ENCODE measurements at regions not wholly inside any gene's neighbourhood (a gene's known extent, or its start where the extent isn't known, plus 50 kb on each side); places are given as distances from the start of the nearest gene placed in this dataset.

DNA sequence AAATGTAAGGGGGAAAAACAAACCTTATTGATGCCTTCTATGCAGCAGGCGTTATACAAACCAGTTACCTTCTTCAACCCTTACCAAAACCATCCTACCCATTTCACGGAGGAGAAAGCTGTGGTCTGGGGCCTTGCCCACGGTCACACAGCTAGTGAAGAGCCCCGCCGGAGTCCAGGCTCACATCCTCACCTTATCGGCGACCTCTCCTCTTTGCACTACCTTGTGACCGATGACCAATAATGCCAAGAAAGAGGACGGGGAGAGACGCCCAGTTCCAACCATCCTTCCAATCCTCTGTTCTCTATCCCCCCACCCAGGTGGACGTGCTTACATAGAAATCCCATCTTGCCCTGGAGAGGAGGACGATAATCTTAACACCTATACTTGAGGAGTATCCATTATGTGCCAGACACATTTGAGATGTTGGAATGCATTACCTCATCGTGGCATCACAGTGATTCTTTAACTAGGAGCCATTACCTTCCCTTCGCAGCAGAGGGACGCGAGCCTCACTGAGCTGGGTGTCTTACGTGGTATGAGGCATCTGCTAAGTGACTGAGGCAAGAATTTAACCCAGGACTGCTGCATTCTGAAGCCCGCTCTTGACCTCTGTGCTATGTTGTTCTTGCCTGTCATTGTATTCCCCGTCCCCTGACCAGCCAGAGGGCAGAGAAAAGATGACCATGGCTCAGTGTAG lies 253.7 kb upstream of the B3GAT1 start:
- Histone ChIP-seq H3F3A (ENCODE audit: insufficient read depth, low read length) (no peaks in the 10 kb centered on the region), H3K9ac (ENCODE audit: low read length) (no peak overlapping the region), H3K27me3 (ENCODE audit: insufficient read depth, low read length) (no peaks in the 10 kb centered on the region), H3K27ac (ENCODE audit: low read depth, low read length, poor library complexity, severe bottlenecking) (no peak overlapping the region), H3K4me1 (ENCODE audit: insufficient read depth, low read length, severe bottlenecking) (no peaks in the 10 kb centered on the region), H2AFZ (ENCODE audit: low read length) (no peak overlapping the region), H3K9me3 (ENCODE audit: low read length) (no peaks in the 10 kb centered on the region), H3K9me2 (ENCODE audit: low read depth, low read length) (no peaks in the 10 kb centered on the region), H4K20me1 (ENCODE audit: insufficient read depth, low read length) (no peaks in the 10 kb centered on the region), H3K4me2 (ENCODE audit: low read length) (no peak overlapping the region), H3K79me2 (ENCODE audit: insufficient read depth, low read length) (no peaks in the 10 kb centered on the region), H3K36me3 (ENCODE audit: insufficient read depth, low read length) (no peaks in the 10 kb centered on the region), H3K4me3 (ENCODE audit: low read depth, low read length, poor library complexity, severe bottlenecking) (no peak overlapping the region)
- TF ChIP-seq, protein P1, sequence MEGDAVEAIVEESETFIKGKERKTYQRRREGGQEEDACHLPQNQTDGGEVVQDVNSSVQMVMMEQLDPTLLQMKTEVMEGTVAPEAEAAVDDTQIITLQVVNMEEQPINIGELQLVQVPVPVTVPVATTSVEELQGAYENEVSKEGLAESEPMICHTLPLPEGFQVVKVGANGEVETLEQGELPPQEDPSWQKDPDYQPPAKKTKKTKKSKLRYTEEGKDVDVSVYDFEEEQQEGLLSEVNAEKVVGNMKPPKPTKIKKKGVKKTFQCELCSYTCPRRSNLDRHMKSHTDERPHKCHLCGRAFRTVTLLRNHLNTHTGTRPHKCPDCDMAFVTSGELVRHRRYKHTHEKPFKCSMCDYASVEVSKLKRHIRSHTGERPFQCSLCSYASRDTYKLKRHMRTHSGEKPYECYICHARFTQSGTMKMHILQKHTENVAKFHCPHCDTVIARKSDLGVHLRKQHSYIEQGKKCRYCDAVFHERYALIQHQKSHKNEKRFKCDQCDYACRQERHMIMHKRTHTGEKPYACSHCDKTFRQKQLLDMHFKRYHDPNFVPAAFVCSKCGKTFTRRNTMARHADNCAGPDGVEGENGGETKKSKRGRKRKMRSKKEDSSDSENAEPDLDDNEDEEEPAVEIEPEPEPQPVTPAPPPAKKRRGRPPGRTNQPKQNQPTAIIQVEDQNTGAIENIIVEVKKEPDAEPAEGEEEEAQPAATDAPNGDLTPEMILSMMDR (IDR thresholded peaks at IDR 0.05; ENCODE audit: low read length) = no peak
- no peak for TF ChIP-seq EZH2 (IDR thresholded peaks at IDR 0.05; ENCODE audit: borderline replicate concordance, low read length)

DNA sequence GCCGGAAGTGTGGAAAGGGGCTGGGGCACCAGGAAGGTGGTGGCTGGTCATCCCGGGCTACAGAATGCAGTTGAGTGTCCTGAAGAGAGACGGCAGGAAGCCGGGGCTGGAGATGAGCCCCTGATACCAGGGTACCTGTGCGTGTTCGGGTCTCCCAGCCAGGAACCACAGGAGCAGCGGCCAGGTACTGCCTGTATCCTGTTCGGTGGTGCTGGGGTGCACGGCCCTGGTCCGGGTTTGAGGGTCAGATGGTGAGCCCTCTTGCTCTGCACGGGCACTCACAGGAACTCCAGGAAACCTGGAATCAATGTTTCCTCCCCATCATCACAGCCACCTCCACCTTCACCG lies 253.1 kb upstream of the B3GAT1 start:
- Histone ChIP-seq H2AFZ (ENCODE audit: low read length) (no peak overlapping the region), H3K9me2 (ENCODE audit: low read depth, low read length) (no peaks in the 10 kb centered on the region), H4K20me1 (ENCODE audit: insufficient read depth, low read length) (no peaks in the 10 kb centered on the region), H3K36me3 (ENCODE audit: insufficient read depth, low read length) (no peaks in the 10 kb centered on the region), H3K4me2 (ENCODE audit: low read length) (no peak overlapping the region), H3K27me3 (ENCODE audit: insufficient read depth, low read length) (no peaks in the 10 kb centered on the region), H3F3A (ENCODE audit: insufficient read depth, low read length) (no peaks in the 10 kb centered on the region), H3K79me2 (ENCODE audit: insufficient read depth, low read length) (no peaks in the 10 kb centered on the region), H3K9ac (ENCODE audit: low read length) (no peak overlapping the region), H3K4me3 (ENCODE audit: low read depth, low read length, poor library complexity, severe bottlenecking) (no peak overlapping the region), H3K9me3 (ENCODE audit: low read length) (no peaks in the 10 kb centered on the region), H3K27ac (ENCODE audit: low read depth, low read length, poor library complexity, severe bottlenecking) (no peak overlapping the region), H3K4me1 (ENCODE audit: insufficient read depth, low read length, severe bottlenecking) (no peaks in the 10 kb centered on the region)
- TF ChIP-seq, protein P1 (IDR thresholded peaks at IDR 0.05; ENCODE audit: low read length) = no peak
- no peak for TF ChIP-seq EZH2 (IDR thresholded peaks at IDR 0.05; ENCODE audit: borderline replicate concordance, low read length)

DNA sequence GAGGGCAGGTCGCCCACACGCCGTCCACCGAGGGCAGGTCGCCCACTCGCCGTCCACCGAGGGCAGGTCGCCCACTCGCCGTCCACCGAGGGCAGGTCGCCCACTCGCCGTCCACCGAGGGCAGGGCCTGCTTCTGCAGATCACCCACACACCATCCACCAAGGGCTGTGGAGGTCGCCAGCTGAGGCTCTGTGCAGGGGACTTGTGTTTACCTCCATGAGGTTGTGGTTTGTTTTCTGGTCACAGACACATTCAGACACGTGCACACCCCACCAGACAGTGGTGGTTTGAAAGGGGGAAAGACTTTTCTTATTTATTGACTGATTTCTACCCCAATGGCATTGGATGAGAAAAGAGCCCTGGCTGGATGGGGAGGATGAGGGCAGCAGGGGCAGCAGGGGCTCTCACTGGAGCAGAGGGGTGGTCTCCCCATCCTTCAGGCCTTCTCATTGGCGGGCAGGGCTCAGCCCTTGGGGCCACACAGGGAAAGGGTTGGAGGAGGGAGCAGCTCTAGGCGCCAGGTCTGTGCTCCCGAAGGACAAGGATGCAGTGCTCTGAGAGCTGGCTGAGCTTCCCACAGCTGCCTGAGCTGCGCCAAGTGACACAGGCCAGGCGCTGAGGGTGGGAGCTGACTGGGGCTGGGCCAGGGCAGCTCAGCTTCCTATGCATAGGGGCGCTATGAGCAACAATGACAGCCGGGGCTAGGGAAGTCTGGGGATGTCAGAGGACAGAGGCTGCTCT lies 252.6 kb upstream of the B3GAT1 start:
- no peak overlapping the region for H2AFZ ChIP-seq (ENCODE audit: low read length)
- H4K20me1 ChIP-seq (ENCODE audit: insufficient read depth, low read length) = no peaks in the 10 kb centered on the region
- TF ChIP-seq EZH2 (IDR thresholded peaks at IDR 0.05; ENCODE audit: borderline replicate concordance, low read length) = no peak
- TF ChIP-seq, protein P1 (IDR thresholded peaks at IDR 0.05; ENCODE audit: low read length) = no peak
- no peaks in the 10 kb centered on the region for H3K36me3 ChIP-seq (ENCODE audit: insufficient read depth, low read length)
- no peak overlapping the region for H3K4me3 ChIP-seq (ENCODE audit: low read depth, low read length, poor library complexity, severe bottlenecking)
- H3K79me2 ChIP-seq (ENCODE audit: insufficient read depth, low read length) = no peaks in the 10 kb centered on the region
- no peaks in the 10 kb centered on the region for H3K9me3 ChIP-seq (ENCODE audit: low read length)
- no peak overlapping the region for H3K9ac ChIP-seq (ENCODE audit: low read length)
- no peaks in the 10 kb centered on the region for H3K27me3 ChIP-seq (ENCODE audit: insufficient read depth, low read length)
- no peaks in the 10 kb centered on the region for H3K4me1 ChIP-seq (ENCODE audit: insufficient read depth, low read length, severe bottlenecking)
- no peak overlapping the region for H3K27ac ChIP-seq (ENCODE audit: low read depth, low read length, poor library complexity, severe bottlenecking)
- no peaks in the 10 kb centered on the region for H3F3A ChIP-seq (ENCODE audit: insufficient read depth, low read length)
- H3K4me2 ChIP-seq (ENCODE audit: low read length) = no peak overlapping the region
- H3K9me2 ChIP-seq (ENCODE audit: low read depth, low read length) = no peaks in the 10 kb centered on the region

All from OCI-LY1 (cell line).